Uterus (tissue), 3 donors: ENCODE measurements at regions not wholly inside any gene's neighbourhood (a gene's known extent, or its start where the extent isn't known, plus 50 kb on each side); places are given as distances from the start of the nearest gene placed in this dataset.

Experiments used
- DNase-seq, 2 donors: peaks; one replicate each; pipeline ENCODE4 v3.0.0-alpha.2; 2019 to 2020
- H3K27ac ChIP-seq, 2 donors: fragments of 200-600 bp; sonication (generic); 1 replicate in 1 of 2; 2 replicates in 1 of 2; pipeline ENCODE4 v1.5.1; 2016 to 2018
- H3K27me3 ChIP-seq, 2 donors: fragments of 200-600 bp; sonication (generic); one replicate each; pipeline ENCODE4 v1.5.1; 2018 to 2019; ENCODE audit warnings: control low read depth in 1 of 2
- H3K36me3 ChIP-seq, 2 donors: fragments of 200-600 bp; sonication (generic); one replicate each; pipeline ENCODE4 v1.5.1; 2019; ENCODE audit warnings: control low read depth in 1 of 2
- H3K4me1 ChIP-seq, 2 donors: fragments of 200-600 bp; sonication (generic); one replicate each; pipeline ENCODE4 v1.5.1; 2018 to 2019; ENCODE audit warnings: control low read depth in 1 of 2
- H3K4me3 ChIP-seq, 2 donors: fragments of 200-600 bp; sonication (generic); 1 replicate in 1 of 2; 2 replicates in 1 of 2; pipeline ENCODE4 v1.5.1; 2018 to 2019; ENCODE audit warnings: mild to moderate bottlenecking in 1 of 2
- H3K9me3 ChIP-seq, 2 donors: fragments of 200-600 bp; sonication (generic); one replicate each; pipeline ENCODE4 v1.5.1; 2019; ENCODE audit warnings: control low read depth in 1 of 2
- POLR2A ChIP-seq, 2 donors: fragments of 450-650 bp; IDR thresholded peaks; one replicate each; pipeline ENCODE4 v1.6.1; 2016; ENCODE audit warnings: antibody characterized with exemption in 2 of 2, mild to moderate bottlenecking in 1 of 2, moderate library complexity in 1 of 2
- intact Hi-C: fragments of 100-400 bp; cut with DNase I; formaldehyde crosslinking; loops from one replicate; pipeline ENCODE4 v1.15.1; 2023; ENCODE audit warnings: low total_unique reads
- TF ChIP-seq, protein P1 (sequence below), 4 experiments: fragments of 200-600 bp in 2 of 4; fragments of 450-650 bp in 2 of 4; sonication (generic) in 2 of 4; IDR thresholded peaks; one replicate each; pipeline ENCODE4 v1.5.1; 2016 to 2019; ENCODE audit warnings: antibody characterized with exemption in 4 of 4, mild to moderate bottlenecking in 2 of 4, moderate library complexity in 1 of 4
- donor health status: DM: yes; HTN: yes; CAD: no.

DNA sequence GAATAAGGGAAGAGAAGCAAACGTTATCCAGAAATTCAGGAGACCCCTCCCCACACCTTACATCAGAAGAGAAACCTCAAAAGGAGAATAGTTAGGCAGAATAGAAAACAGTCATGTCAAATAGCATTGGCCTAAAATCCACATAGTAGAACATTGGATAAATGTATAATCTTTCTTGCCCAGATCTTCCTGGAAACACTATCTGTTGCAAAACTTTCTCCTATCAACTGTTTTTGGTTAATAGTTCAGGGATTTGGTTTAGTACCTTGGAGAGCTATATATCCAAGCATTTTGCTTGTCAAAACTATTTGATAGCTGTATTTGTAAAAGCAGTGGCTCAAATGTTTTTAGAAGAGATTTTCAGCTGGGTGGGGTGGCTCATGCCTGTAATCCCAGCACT is 74.3 kb upstream of the PHACTR2 start:
- TF ChIP-seq POLR2A (IDR thresholded peaks at IDR 0.05), result no peak
- TF ChIP-seq, protein P1, sequence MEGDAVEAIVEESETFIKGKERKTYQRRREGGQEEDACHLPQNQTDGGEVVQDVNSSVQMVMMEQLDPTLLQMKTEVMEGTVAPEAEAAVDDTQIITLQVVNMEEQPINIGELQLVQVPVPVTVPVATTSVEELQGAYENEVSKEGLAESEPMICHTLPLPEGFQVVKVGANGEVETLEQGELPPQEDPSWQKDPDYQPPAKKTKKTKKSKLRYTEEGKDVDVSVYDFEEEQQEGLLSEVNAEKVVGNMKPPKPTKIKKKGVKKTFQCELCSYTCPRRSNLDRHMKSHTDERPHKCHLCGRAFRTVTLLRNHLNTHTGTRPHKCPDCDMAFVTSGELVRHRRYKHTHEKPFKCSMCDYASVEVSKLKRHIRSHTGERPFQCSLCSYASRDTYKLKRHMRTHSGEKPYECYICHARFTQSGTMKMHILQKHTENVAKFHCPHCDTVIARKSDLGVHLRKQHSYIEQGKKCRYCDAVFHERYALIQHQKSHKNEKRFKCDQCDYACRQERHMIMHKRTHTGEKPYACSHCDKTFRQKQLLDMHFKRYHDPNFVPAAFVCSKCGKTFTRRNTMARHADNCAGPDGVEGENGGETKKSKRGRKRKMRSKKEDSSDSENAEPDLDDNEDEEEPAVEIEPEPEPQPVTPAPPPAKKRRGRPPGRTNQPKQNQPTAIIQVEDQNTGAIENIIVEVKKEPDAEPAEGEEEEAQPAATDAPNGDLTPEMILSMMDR (IDR thresholded peaks at IDR 0.05), result no peak
- DNase-seq, result no peak
- intact Hi-C loops, result no loop called here
- Histone ChIP-seq H3K4me1 (no peaks in the 10 kb centered on the region), H3K36me3 (no peaks in the 10 kb centered on the region), H3K27me3 (no peaks in the 10 kb centered on the region), H3K9me3 (no peaks in the 10 kb centered on the region), H3K4me3 (no peak overlapping the region), H3K27ac (no peak overlapping the region)

DNA sequence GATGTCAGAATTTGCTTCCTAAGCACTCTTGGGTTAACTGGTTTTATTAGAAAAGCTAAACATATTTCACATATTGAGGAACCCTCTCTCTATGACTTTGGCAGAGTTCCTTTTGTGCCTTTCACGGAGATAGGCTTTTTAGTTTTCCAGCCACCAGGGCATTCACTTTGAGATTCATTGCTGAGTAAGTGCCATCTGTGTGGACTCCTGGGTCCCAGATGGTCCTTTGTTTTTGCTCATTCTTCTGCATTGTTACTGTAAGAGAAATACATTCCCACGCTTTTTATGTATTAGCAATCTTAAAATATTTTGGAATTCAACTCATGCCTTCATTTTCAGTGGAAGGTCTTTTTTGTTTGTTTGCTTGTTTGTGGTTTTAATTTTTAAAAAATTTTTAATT is 76.3 kb upstream of the PHACTR2 start:
- H3K4me1 ChIP-seq, result no peaks in the 10 kb centered on the region
- intact Hi-C loops, result no loop called here
- H3K4me3 ChIP-seq, result no peak overlapping the region
- H3K9me3 ChIP-seq, result no peaks in the 10 kb centered on the region
- TF ChIP-seq, protein P1 (IDR thresholded peaks at IDR 0.05), result no peak
- TF ChIP-seq POLR2A (IDR thresholded peaks at IDR 0.05), result no peak
- no peaks in the 10 kb centered on the region for H3K36me3 ChIP-seq
- H3K27me3 ChIP-seq, result no peaks in the 10 kb centered on the region
- DNase-seq, result no peak
- H3K27ac ChIP-seq, result no peak overlapping the region

- Histone ChIP-seq H3K4me3 (no peak overlapping the region), H3K27ac (no peak overlapping the region), H3K4me1 (no peaks in the 10 kb centered on the region), H3K36me3 (no peaks in the 10 kb centered on the region), H3K9me3 (no peaks in the 10 kb centered on the region), H3K27me3 (no peaks in the 10 kb centered on the region)
- TF ChIP-seq POLR2A (IDR thresholded peaks at IDR 0.05), result no peak
- TF ChIP-seq, protein P1 (IDR thresholded peaks at IDR 0.05), result no peak
- no peak for DNase-seq
- intact Hi-C loops, result no loop called here
Observed at GRCh38 chr6:143600821-143601220, 76.9 kb upstream of the PHACTR2 start.

GRCh38 chr6:143598466-143599080 is 79.2 kb upstream of the PHACTR2 start:
- H3K4me1 ChIP-seq, result peaks cover 0 to 8% of the 10 kb centered on the region in 2 donors
- H3K4me3 ChIP-seq, result no peak overlapping the region
- H3K36me3 ChIP-seq, result no peaks in the 10 kb centered on the region
- intact Hi-C loops, result no loop called here
- no peak overlapping the region for H3K27ac ChIP-seq
- DNase-seq, result no peak
- TF ChIP-seq, protein P1 (IDR thresholded peaks at IDR 0.05), result no peak
- no peaks in the 10 kb centered on the region for H3K9me3 ChIP-seq
- H3K27me3 ChIP-seq, result no peaks in the 10 kb centered on the region

DNA sequence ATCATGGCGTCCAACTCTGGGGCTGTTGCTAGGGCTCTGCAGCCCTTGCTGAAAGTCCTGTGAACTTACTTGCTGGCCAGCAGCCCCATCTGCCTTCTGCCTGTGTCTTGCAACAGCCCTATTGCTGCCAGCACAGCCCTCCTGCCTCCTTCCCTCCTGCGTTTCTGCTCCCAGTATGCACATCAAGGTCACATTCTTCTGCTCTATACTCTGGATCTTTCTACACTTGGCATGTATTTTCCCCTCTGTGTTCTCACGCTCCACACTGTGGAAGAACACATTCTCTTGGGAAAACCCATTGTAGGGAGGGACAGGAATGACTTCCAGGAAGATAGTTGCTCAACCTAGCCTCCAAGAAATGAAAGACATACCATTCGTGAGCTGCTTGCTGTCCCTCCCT is 80.9 kb upstream of the PHACTR2 start:
- peak; percentile 28 to 30 for DNase-seq
- H3K9me3 ChIP-seq, result no peaks in the 10 kb centered on the region
- TF ChIP-seq, protein P1 (IDR thresholded peaks at IDR 0.05), result no peak
- no peak for TF ChIP-seq POLR2A (IDR thresholded peaks at IDR 0.05)
- H3K36me3 ChIP-seq, result no peaks in the 10 kb centered on the region
- H3K4me1 ChIP-seq, result peaks cover 0 to 8% of the 10 kb centered on the region in 2 donors
- H3K27me3 ChIP-seq, result no peaks in the 10 kb centered on the region
- no peak overlapping the region for H3K4me3 ChIP-seq
- intact Hi-C loops, result no loop called here
- H3K27ac ChIP-seq, result no peak overlapping the region
